ENCODE measurements at regions not wholly inside any gene's neighbourhood (a gene's known extent, or its start where the extent isn't known, plus 50 kb on each side); places are given as distances from the start of the nearest gene placed in this dataset.
"Not testable (repeated sequence)": the region's sequence is repeated elsewhere in the genome, so short reads cannot be mapped to it uniquely, and the experiment has no call there.

DNA sequence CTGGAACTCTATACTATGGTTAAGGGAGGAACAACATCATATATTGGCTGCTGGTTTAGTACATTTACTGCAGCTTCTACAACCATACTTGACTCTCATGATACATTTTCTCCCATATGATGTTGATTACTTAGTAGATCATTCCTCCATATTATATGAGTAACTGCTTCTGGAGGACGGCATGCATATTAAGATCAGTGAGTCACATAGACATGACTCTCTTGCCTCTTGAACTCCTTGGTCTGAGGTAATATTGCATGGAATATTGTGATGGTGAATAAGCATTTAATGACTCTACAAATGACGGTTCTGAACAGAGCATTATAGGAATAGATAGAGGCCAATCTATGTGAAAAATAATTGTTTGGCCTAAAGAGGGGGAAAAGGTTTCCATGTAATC lies 418.8 kb upstream of the SPHKAP start:
- ATAC-seq (no peak), DNase-seq (ENCODE audit: low spot score) (no peak)

- ATAC-seq (no peak), DNase-seq (ENCODE audit: low spot score) (no peak)
These were observed 418.3 kb upstream of the SPHKAP start for GRCh38 chr2:228599781-228600180.

GRCh38 chr2:228599297-228599696 lies 417.8 kb upstream of the SPHKAP start:
- ATAC-seq = no peak
- no peak for DNase-seq (ENCODE audit: low spot score)

DNA sequence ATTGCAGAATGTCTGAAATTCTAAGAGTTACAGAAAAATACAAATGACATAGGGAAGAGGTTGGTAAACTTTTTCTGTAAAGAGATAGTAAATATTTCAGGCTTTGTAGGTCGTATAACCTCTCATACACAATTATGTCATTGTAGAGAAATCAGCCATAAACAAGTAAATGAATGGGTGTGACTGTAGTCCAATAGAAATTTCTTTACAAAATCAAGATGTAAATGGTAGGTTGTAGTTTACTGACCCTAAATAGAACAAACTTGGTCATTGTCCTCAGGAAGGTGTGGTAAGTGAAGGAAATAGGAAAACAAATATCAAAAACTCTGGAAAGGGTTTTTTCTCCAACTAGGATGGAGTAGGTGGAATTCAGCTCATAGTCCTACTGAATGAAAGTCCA lies 415.5 kb upstream of the SPHKAP start:
- ATAC-seq (no peak), DNase-seq (ENCODE audit: low spot score) (no peak)

DNA sequence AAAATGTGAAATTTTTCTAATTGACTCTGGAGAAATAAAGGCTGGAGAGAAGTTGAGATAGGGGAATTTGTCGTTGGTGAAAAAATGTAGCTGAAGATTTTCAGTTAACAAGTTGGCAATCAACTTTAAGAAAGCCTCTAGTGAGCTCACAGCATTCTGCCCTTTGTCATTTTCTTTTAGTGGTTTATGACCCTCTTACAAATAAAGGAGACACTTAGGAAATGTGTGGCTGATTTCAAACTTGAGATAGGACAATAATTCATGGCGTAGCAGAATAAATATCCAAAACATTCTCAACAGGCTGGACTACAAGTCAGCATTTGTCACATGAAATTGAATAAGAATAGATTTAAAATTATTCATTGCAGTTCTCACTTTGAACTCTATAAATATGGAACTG lies 412.5 kb upstream of the SPHKAP start:
- ATAC-seq = no peak
- DNase-seq (ENCODE audit: low spot score) = no peak

- ATAC-seq (no peak), DNase-seq (ENCODE audit: low spot score) (no peak)
These were observed 411.4 kb upstream of the SPHKAP start for GRCh38 chr2:228592925-228593324.

GRCh38 chr2:228590681-228591080 lies 409.2 kb upstream of the SPHKAP start:
- ATAC-seq = no peak
- DNase-seq (ENCODE audit: low spot score) = no peak

GRCh38 chr2:228589115-228589514 lies 407.6 kb upstream of the SPHKAP start:
- no peak for ATAC-seq
- no peak for DNase-seq (ENCODE audit: low spot score)

- DNase-seq (ENCODE audit: low spot score) (no peak), ATAC-seq (no peak)
These were observed 400.2 kb upstream of the SPHKAP start for GRCh38 chr2:228581731-228582130.

DNA sequence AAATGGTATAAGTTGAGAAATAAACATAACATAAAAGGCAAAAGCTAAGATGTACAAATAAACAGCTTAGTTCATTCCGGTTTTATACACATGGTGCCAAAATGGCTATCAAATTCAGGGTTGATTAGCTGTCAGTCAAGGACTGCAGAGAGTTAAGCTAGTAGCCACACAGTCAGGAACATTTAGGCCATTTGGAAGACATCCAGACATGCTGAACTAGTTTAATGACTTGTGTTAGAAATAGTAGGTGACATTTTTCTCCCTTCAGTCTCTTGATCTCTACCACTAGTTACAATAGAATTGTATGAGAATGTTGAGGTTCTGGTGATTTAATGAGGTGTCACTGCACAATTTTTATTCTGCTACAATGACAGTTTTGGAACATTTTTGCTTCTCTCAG lies 394.4 kb upstream of the SPHKAP start:
- ATAC-seq = no peak
- DNase-seq (ENCODE audit: low spot score) = no peak

GRCh38 chr2:228568275-228568674 lies 386.8 kb upstream of the SPHKAP start:
- not testable (repeated sequence) for ATAC-seq; DNase-seq (ENCODE audit: low spot score)

- no peak for ATAC-seq
- DNase-seq (ENCODE audit: low spot score) = no peak
These were observed 380.3 kb upstream of the SPHKAP start for GRCh38 chr2:228561816-228562215.

GRCh38 chr2:228559774-228560415 lies 378.4 kb upstream of the SPHKAP start:
- no peak for ATAC-seq
- DNase-seq (ENCODE audit: low spot score) = no peak

GRCh38 chr2:228556717-228557116 lies 375.2 kb upstream of the SPHKAP start:
- DNase-seq (ENCODE audit: low spot score) (no peak), ATAC-seq (no peak)

DNA sequence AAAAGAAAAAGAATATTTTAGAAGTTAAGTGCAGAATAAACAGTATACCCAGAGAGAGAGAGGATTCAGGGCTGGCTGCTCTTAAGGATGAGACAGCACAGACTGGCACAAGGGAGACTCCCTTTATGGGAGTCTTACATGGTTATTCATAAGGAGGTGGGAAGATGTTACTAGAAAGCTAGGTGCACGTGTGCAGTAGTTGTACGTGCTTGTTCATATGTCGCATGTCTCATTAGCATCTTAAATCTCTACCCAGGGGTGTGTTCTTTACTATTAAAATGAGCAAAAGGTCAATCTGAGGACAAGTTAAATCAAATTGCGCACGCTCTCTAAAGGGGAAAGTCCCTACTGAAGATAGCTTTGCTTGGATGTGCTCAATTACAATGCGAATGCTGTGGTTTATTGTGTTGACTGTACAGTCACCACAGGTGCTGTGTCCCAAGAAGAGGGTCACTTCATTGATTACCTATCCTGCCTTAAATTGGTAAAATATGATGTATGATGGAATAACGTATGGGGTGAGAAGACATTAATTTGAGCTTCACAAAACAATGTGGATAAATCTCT lies 368.0 kb upstream of the SPHKAP start:
- ATAC-seq = no peak
- DNase-seq (ENCODE audit: low spot score) = no peak

DNA sequence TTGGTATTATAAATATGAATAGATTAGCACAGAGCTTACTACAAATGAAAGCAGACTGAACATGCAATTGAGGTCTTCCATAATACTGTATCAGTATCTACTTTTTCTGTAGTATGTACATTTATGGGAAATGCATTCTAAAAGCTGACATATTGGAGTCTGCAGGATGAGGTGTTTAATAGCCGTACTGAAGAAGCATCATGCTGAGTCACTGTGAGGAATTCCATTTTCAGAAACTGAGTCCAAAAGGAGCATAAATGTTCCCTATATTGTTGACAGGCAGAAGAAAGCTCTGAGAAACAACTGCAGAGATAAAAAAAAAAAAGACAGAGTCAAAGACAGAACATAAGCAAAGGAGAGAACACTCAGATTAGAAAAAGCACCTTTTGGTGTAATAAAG lies 366.7 kb upstream of the SPHKAP start:
- DNase-seq (ENCODE audit: low spot score) (no peak), ATAC-seq (no peak)

GRCh38 chr2:228545748-228546145 lies 364.3 kb upstream of the SPHKAP start:
- ATAC-seq (no peak), DNase-seq (ENCODE audit: low spot score) (no peak)

- no peak for DNase-seq (ENCODE audit: low spot score)
- no peak for ATAC-seq
These were observed 363.7 kb upstream of the SPHKAP start for GRCh38 chr2:228545041-228545747.

DNA sequence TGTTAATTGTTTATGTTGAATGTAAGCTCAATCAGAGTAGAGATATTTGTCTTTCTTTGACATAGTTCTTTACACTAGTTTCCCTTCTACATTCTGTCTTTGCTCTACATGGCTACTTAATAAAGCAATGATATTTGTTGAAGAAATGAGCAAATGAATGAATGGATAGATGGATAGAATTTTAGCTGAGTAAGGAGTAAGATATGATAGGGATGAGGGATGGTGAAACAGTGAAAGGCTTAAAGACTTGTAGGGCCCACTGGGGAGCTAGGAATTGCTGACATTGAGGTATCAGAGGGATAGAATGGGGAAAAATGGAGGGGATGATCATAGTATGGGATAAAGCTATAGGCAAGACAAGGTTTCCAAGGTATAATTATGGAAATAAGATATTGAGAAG lies 361.6 kb upstream of the SPHKAP start:
- DNase-seq (ENCODE audit: low spot score) (no peak), ATAC-seq (no peak)

DNA sequence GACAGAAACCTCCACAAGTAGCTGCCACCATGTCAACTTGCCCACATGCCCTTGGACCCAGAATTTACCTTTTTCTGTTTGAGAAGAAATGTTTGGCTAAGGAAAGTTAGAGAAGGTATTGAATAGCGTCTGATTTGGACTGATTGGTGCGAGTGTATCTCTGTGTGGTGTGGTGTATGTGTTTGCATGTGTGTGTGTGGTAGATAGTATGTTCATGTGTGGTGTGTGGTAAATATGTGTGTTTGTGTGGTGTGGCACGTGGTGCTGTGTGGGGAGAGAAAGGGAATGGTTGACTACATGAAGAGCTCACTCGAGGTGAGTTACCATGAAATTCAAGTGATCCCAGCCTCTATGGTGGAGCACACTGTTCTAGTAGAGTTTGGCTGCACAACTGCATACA lies 360.8 kb upstream of the SPHKAP start:
- ATAC-seq (no peak), DNase-seq (ENCODE audit: low spot score) (no peak)

- ATAC-seq (no peak), DNase-seq (ENCODE audit: low spot score) (no peak)
These were observed 360.3 kb upstream of the SPHKAP start for GRCh38 chr2:228541789-228542188.

DNA sequence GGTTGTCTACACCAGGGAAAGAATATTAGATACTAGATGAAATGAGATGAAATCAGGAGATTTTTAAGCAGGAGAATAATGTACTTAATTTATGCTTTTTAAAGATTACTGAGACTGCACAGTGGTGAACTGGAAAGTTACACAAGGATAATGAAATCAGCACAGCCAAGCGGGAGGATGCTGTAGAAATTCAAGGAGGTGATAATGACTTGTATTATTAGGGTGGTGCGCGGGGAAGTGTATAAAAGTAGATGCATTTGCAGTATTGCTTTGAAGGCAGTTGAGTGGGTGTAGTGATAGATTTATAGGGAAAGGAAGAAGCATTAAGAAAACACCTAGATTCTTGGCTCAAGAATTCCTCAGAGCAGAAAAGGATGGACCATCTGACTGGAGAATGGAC lies 359.5 kb upstream of the SPHKAP start:
- ATAC-seq (no peak), DNase-seq (ENCODE audit: low spot score) (no peak)

DNA sequence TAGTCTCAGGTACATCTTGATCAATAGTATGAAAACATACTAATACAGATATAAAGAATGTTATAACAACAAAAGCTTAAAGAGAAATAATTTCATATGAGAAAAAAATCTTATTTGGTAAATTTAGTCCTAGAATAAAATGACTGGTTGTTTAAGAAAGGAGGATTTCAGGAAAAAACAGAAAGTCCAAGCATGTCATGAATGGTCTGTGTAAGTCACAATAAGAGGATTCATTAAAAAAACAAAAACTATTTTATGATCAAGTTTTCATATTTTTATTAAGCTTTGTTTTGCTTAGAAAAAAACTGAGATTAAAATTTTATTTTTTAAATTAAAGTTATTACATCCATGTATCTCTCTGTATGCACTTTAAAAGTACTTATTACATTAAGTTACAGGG lies 353.9 kb upstream of the SPHKAP start:
- DNase-seq (ENCODE audit: low spot score) = no peak

More for the DNA sequence above, 353.9 kb upstream of the SPHKAP start:
- ATAC-seq = no peak

Data from left lobe of liver (tissue), 2 donors.